ENCODE measurements at regions not wholly inside any gene's neighbourhood (a gene's known extent, or its start where the extent isn't known, plus 50 kb on each side); places are given as distances from the start of the nearest gene placed in this dataset.

GRCh38 chr10:58087896-58088295 lies 179.8 kb downstream of the IPMK start:
- no peak for TF ChIP-seq CTCF (IDR thresholded peaks at IDR 0.05; ENCODE audit: low read depth, low read length)
- no peak for TF ChIP-seq EZH2phosphoT487 (IDR thresholded peaks at IDR 0.05; ENCODE audit: low read depth)

Data from OCI-LY3 (cell line).